GM23338 (cell line): ENCODE measurements at regions not wholly inside any gene's neighbourhood (a gene's known extent, or its start where the extent isn't known, plus 50 kb on each side); places are given as distances from the start of the nearest gene placed in this dataset.

Experiments
- ATAC-seq: fragments of 200-7000 bp; cut with Tn5 transposase; 3 replicates; pipeline ENCODE4 v1.9.1; 2020
- DNase-seq: peaks from one replicate; pipeline ENCODE4 v3.0.0-alpha.2; 2015; ENCODE audit warnings: low spot score
- H2AFZ ChIP-seq: fragments of 200-600 bp; sonication (generic); 2 replicates; pipeline ENCODE4 v1.8.0; 2016; ENCODE audit warnings: antibody characterized with exemption, mild to moderate bottlenecking, moderate library complexity
- H3F3A ChIP-seq: fragments of 200-600 bp; sonication (generic); replicated peaks from 2 replicates; pipeline ENCODE4 v1.8.0; 2017; ENCODE audit warnings: antibody characterized with exemption, mixed run types, low read depth
- H3K27ac ChIP-seq: fragments of 200-600 bp; sonication (generic); 2 replicates; pipeline ENCODE4 v1.6.1; 2016; ENCODE audit warnings: low read depth
- H3K27me3 ChIP-seq: fragments of 200-600 bp; sonication (generic); 2 replicates; pipeline ENCODE4 v1.8.0; 2016; ENCODE audit warnings: mild to moderate bottlenecking, mixed run types, moderate library complexity; ENCODE audit not compliant: insufficient read depth
- H3K36me3 ChIP-seq: fragments of 200-600 bp; sonication (generic); 2 replicates; pipeline ENCODE4 v1.8.0; 2016; ENCODE audit warnings: mild to moderate bottlenecking; ENCODE audit not compliant: insufficient read depth
- H3K4me1 ChIP-seq: fragments of 200-600 bp; sonication (generic); 2 replicates; pipeline ENCODE4 v1.8.0; 2016; ENCODE audit warnings: mild to moderate bottlenecking, moderate library complexity; ENCODE audit not compliant: insufficient read depth
- H3K4me2 ChIP-seq: fragments of 200-600 bp; sonication (generic); 2 replicates; pipeline ENCODE4 v1.7.1; 2017; ENCODE audit warnings: mixed run types
- H3K4me3 ChIP-seq: fragments of 200-600 bp; sonication (generic); 2 replicates; pipeline ENCODE4 v1.6.1; 2016; ENCODE audit warnings: mixed run types
- H3K79me2 ChIP-seq: fragments of 200-600 bp; sonication (generic); replicated peaks from 2 replicates; pipeline ENCODE4 v1.8.0; 2017; ENCODE audit warnings: mild to moderate bottlenecking; ENCODE audit not compliant: insufficient read depth
- H3K9me2 ChIP-seq: fragments of 200-600 bp; sonication (generic); 2 replicates; pipeline ENCODE4 v1.8.0; 2017; ENCODE audit not compliant: insufficient read depth
- H4K20me1 ChIP-seq: fragments of 200-600 bp; sonication (generic); replicated peaks from 2 replicates; pipeline ENCODE4 v1.8.0; 2017; ENCODE audit warnings: mild to moderate bottlenecking; ENCODE audit not compliant: insufficient read depth
- H3K27ac Mint-ChIP-seq: 2 replicates; pipeline ENCODE4 v1.8.0; 2020; ENCODE audit warnings: inconsistent platforms, mild to moderate bottlenecking, moderate library complexity, mixed read lengths
- H3K27me3 Mint-ChIP-seq: 3 replicates; pipeline ENCODE4 v1.8.0; 2022; ENCODE audit warnings: low read depth, mild to moderate bottlenecking, moderate library complexity, mixed read lengths, inconsistent platforms; ENCODE audit not compliant: insufficient read depth, poor library complexity
- H3K36me3 Mint-ChIP-seq: 3 replicates; pipeline ENCODE4 v1.8.0; 2021; ENCODE audit warnings: low read depth, mild to moderate bottlenecking, inconsistent platforms, moderate library complexity, mixed read lengths
- H3K4me1 Mint-ChIP-seq: 3 replicates; pipeline ENCODE4 v1.8.0; 2020; ENCODE audit warnings: mild to moderate bottlenecking, inconsistent platforms, mixed read lengths
- H3K4me3 Mint-ChIP-seq: 3 replicates; pipeline ENCODE4 v1.8.0; 2021; ENCODE audit warnings: moderate library complexity, mild to moderate bottlenecking, inconsistent platforms, mixed read lengths
- H3K9me3 Mint-ChIP-seq: 3 replicates; pipeline ENCODE4 v1.8.0; 2020; ENCODE audit warnings: moderate library complexity, mild to moderate bottlenecking, inconsistent platforms, mixed read lengths
- CREB1 ChIP-seq: fragments of 250-450 bp; sonication (Bioruptor Pico); IDR thresholded peaks from 2 replicates; pipeline ENCODE4 v1.5.0; 2020; ENCODE audit warnings: low read depth, mild to moderate bottlenecking, moderate library complexity
- CTCF ChIP-seq, 2 experiments: fragments of 200-600 bp in 1 of 2; sonication (generic) in 1 of 2; conservative IDR thresholded peaks; 2 replicates each; pipeline versions ENCODE4 v1.5.1 to v1.6.1; 2016 to 2017; ENCODE audit warnings: antibody characterized with exemption in 2 of 2, low read depth in 2 of 2, mild to moderate bottlenecking in 2 of 2, moderate library complexity in 1 of 2
- EZH2 ChIP-seq: fragments of 200-600 bp; sonication (generic); IDR thresholded peaks from one replicate; pipeline ENCODE4 v1.8.0; 2017; ENCODE audit warnings: antibody characterized with exemption, mild to moderate bottlenecking, low read depth; ENCODE audit not compliant: unreplicated experiment
- EZH2phosphoT487 ChIP-seq: fragments of 200-600 bp; sonication (generic); IDR thresholded peaks from one replicate; pipeline ENCODE4 v1.8.1; 2018; ENCODE audit warnings: antibody characterized with exemption; ENCODE audit not compliant: unreplicated experiment
- NANOG ChIP-seq: IDR thresholded peaks from 2 replicates; pipeline ENCODE4 v1.6.1; 2016; ENCODE audit warnings: antibody characterized with exemption, borderline replicate concordance
- REST ChIP-seq: IDR thresholded peaks from one replicate; pipeline ENCODE4 v1.6.1; 2018; ENCODE audit warnings: antibody characterized with exemption; ENCODE audit not compliant: unreplicated experiment
- STAT1 ChIP-seq: IDR thresholded peaks from one replicate; pipeline ENCODE4 v1.6.1; 2016; ENCODE audit warnings: antibody characterized with exemption; ENCODE audit not compliant: unreplicated experiment
- ZNF331 ChIP-seq: fragments of 250-450 bp; sonication (Bioruptor Pico); IDR thresholded peaks from 2 replicates; pipeline ENCODE4 v1.5.0; 2020; ENCODE audit warnings: low read depth, mild to moderate bottlenecking, moderate library complexity
- ZNF462 ChIP-seq: fragments of 250-450 bp; sonication (Bioruptor Pico); IDR thresholded peaks from 2 replicates; pipeline ENCODE4 v1.5.0; 2020; ENCODE audit warnings: mild to moderate bottlenecking, moderate library complexity

DNA sequence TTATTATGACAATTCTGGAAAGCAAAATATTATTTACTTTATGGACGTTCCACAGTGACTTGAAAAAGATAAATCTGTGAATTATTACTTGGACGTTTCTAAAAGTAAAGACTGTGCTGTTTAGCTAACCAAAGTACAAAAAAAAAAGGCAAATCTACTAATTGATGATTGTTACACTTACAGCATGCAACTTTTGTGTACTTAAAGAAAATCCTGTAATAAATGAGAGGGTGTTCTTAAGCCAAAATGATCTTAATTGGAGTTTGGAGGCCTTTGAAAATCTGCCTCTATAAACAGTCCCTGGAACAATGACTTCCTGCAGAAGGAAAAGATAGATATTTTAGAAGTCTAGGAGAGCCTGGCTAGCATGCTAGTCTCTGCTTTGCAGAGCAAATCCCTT, 434.0 kb upstream of the SYT1 start (continued):
- TF ChIP-seq ZNF462 (CRISPR knock-in tag), result no peak
- no peak for TF ChIP-seq CREB1 (CRISPR knock-in tag)
- no peak for TF ChIP-seq STAT1

GRCh38 chr12:78431931-78432330, 432.6 kb upstream of the SYT1 start:
- ATAC-seq (no peak), DNase-seq (no peak)
- Mint-ChIP-seq H3K4me1 (no peaks in the 10 kb centered on the region), H3K27ac (no peak overlapping the region), H3K4me3 (no peak overlapping the region), H3K36me3 (no peaks in the 10 kb centered on the region), H3K27me3 (no peaks in the 10 kb centered on the region), H3K9me3 (no peaks in the 10 kb centered on the region)
- Histone ChIP-seq H3F3A (no peaks in the 10 kb centered on the region), H3K79me2 (no peaks in the 10 kb centered on the region), H3K9me2 (no peaks in the 10 kb centered on the region), H2AFZ (no peak overlapping the region), H3K27ac (no peak overlapping the region), H3K4me2 (no peak overlapping the region), H3K4me3 (no peak overlapping the region), H3K27me3 (no peaks in the 10 kb centered on the region), H4K20me1 (no peaks in the 10 kb centered on the region), H3K4me1 (no peaks in the 10 kb centered on the region), H3K36me3 (no peaks in the 10 kb centered on the region)
- TF ChIP-seq EZH2phosphoT487 (no peak), NANOG (no peak), EZH2 (no peak), CREB1 (CRISPR knock-in tag) (no peak), REST (no peak), CTCF (conservative IDR thresholded peaks at IDR 0.05; ENCODE audit: low read depth in 2 of 2) (no peak), ZNF331 (CRISPR knock-in tag) (no peak)
